ENCODE measurements at regions not wholly inside any gene's neighbourhood (a gene's known extent, or its start where the extent isn't known, plus 50 kb on each side); places are given as distances from the start of the nearest gene placed in this dataset.

DNA sequence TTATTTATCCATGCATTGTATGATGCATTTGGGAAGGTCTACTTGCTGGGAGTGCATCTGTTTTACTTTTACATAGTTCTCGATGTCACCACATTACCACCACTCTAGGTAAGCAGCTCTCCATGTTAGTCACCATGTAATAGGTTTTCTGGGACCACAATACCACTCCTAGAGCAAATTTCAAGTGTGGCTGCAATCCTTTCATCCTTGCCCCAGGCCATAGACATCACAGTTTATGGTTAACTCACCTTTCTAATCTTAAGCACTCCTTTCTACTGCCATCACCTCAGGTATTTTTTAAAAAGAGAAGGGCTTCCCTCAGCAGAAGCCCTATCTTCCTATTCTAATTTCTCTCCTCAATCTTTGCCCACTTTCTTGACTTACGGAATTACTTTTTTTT lies 354.1 kb downstream of the PLK2 start:
- H3K4me1 ChIP-seq: no peaks in the 10 kb centered on the region
- ATAC-seq (no peak), DNase-seq (no peak)
- H3K4me3 ChIP-seq: no peak overlapping the region
- no peaks in the 10 kb centered on the region for H3K9me3 ChIP-seq
- no peaks in the 10 kb centered on the region for H3K36me3 ChIP-seq (replicated peaks in 1 of 2; ENCODE audit: insufficient read depth in 1 of 2, low read depth in 2 of 2)
- TF ChIP-seq POLR2A (IDR thresholded peaks at IDR 0.05): no peak
- TF ChIP-seq, protein P1, sequence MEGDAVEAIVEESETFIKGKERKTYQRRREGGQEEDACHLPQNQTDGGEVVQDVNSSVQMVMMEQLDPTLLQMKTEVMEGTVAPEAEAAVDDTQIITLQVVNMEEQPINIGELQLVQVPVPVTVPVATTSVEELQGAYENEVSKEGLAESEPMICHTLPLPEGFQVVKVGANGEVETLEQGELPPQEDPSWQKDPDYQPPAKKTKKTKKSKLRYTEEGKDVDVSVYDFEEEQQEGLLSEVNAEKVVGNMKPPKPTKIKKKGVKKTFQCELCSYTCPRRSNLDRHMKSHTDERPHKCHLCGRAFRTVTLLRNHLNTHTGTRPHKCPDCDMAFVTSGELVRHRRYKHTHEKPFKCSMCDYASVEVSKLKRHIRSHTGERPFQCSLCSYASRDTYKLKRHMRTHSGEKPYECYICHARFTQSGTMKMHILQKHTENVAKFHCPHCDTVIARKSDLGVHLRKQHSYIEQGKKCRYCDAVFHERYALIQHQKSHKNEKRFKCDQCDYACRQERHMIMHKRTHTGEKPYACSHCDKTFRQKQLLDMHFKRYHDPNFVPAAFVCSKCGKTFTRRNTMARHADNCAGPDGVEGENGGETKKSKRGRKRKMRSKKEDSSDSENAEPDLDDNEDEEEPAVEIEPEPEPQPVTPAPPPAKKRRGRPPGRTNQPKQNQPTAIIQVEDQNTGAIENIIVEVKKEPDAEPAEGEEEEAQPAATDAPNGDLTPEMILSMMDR (IDR thresholded peaks at IDR 0.05): no peak
- intact Hi-C loops (cut with DNase I): no loop called here
- H3K27me3 ChIP-seq: no peaks in the 10 kb centered on the region
- 93 to 100% methylated on average over 2 of the region's 2 CpGs for WGBS, 2 donors
- no peak overlapping the region for H3K27ac ChIP-seq

DNA sequence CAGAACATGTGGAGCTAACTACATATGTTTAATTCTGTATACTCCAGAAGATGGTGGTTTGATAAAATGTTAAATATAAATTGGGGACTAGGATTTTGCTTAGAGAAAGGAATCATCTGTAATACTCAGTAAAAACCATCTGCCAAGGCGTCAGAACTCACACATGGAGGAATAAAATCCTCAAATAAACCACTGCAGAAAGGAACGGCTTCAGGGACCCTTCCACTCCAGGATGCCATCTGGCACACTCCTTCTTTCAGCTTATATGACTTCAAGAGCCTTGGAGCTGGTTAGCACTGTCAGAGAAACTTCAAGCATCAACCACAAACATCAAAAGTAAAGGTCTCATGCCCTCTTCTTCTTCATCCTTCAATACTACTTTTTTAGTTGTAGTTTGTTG lies 360.6 kb downstream of the PLK2 start:
- Histone ChIP-seq H3K36me3 (replicated peaks in 1 of 2; ENCODE audit: insufficient read depth in 1 of 2, low read depth in 2 of 2) (no peaks in the 10 kb centered on the region), H3K4me1 (no peaks in the 10 kb centered on the region), H3K27me3 (no peaks in the 10 kb centered on the region), H3K27ac (no peak overlapping the region), H3K9me3 (no peaks in the 10 kb centered on the region), H3K4me3 (no peak overlapping the region)
- no peak for ATAC-seq
- TF ChIP-seq, protein P1 (IDR thresholded peaks at IDR 0.05): no peak
- no peak for TF ChIP-seq POLR2A (IDR thresholded peaks at IDR 0.05)
- DNase-seq: no peak
- 82 to 94% methylated on average over 2 of the region's 2 CpGs for WGBS, 2 donors
- intact Hi-C loops (cut with DNase I): no loop called here

DNA sequence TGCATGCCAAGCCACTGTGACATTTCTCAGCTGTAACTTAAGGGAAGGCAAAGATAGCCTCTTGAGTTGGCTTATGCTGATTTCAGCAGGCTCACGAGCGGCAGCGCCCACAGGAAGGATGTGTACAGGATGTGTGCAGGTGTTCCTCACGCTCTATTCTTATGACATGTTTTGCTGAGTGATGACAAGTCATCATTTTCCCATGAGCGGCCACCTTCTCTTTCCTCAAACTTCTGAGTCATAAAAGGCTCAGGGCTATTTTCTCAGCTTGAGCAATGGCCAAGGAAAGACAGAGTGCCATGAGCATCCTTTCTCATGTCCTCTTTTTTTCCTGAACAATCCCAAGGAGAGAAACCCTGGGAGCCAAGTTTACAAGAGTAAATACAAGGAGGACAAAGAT lies 365.9 kb downstream of the PLK2 start:
- Histone ChIP-seq H3K4me3 (no peak overlapping the region), H3K27ac (no peak overlapping the region), H3K9me3 (peaks cover 0 to 3% (median 0%) of the 10 kb centered on the region in 3 donors), H3K27me3 (no peaks in the 10 kb centered on the region), H3K36me3 (replicated peaks in 1 of 2; ENCODE audit: insufficient read depth in 1 of 2, low read depth in 2 of 2) (no peaks in the 10 kb centered on the region), H3K4me1 (no peaks in the 10 kb centered on the region)
- TF ChIP-seq POLR2A (IDR thresholded peaks at IDR 0.05): no peak
- TF ChIP-seq, protein P1 (IDR thresholded peaks at IDR 0.05): no peak
- ATAC-seq (no peak), DNase-seq (no peak)
- intact Hi-C loops (cut with DNase I): no loop called here
- WGBS, 2 donors: 68 to 69% methylated on average over 5 of the region's 5 CpGs

DNA sequence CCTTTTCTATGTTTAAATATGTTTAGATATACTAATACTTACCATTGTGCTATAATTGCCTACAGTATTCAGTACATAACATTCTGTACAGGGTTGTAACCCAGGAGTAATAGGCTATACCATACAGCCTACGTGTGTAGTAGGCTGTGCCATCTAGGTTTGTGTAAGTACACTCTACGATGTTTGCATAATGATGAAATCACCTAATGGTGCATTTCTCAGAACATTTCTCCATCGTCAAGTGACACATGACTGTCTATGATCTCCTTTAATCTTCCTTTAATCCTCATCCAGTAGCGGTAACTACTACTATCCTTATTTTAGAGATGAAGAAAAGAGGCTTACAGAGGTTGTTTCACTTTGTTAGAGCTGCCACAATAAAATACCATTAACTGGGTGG lies 369.2 kb downstream of the PLK2 start:
- peaks cover 0 to 3% (median 0%) of the 10 kb centered on the region in 3 donors for H3K9me3 ChIP-seq
- H3K36me3 ChIP-seq (replicated peaks in 1 of 2; ENCODE audit: insufficient read depth in 1 of 2, low read depth in 2 of 2): no peaks in the 10 kb centered on the region
- intact Hi-C loops (cut with DNase I): no loop called here
- no peak for ATAC-seq
- no peak for DNase-seq
- no peak overlapping the region for H3K4me3 ChIP-seq
- no peak overlapping the region for H3K27ac ChIP-seq
- H3K4me1 ChIP-seq: no peaks in the 10 kb centered on the region
- TF ChIP-seq POLR2A (IDR thresholded peaks at IDR 0.05): no peak
- TF ChIP-seq, protein P1 (IDR thresholded peaks at IDR 0.05): no peak
- 90 to 96% methylated on average over 4 of the region's 4 CpGs for WGBS, 2 donors
- no peaks in the 10 kb centered on the region for H3K27me3 ChIP-seq

DNA sequence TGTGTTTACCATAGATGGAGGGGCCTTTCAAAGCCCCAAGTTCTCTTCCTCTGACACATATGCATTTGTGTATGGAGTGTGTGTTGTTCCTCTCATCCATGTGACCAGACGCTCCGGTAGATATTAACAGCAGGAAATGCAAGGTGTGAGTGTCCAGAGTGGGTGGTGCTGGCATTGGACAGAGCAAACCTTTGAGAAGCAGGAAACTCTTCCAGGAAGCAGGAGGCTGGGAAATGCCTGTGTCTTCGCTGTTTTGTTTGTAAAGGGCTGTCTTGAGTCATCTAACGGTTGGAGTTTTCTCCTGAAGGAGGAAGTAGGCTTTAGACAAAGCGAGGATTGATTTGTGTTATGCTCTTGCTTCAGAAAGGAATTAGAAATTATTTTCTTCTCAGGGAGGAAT lies 370.9 kb downstream of the PLK2 start:
- H3K27ac ChIP-seq: no peak overlapping the region
- DNase-seq: no peak
- no peak for ATAC-seq
- 59 to 79% methylated on average over 5 of the region's 5 CpGs for WGBS, 2 donors
- H3K4me1 ChIP-seq: no peaks in the 10 kb centered on the region
- H3K27me3 ChIP-seq: no peaks in the 10 kb centered on the region
- H3K9me3 ChIP-seq: peaks cover 0 to 3% (median 0%) of the 10 kb centered on the region in 3 donors
- intact Hi-C loops (cut with DNase I): no loop called here
- no peak overlapping the region for H3K4me3 ChIP-seq
- no peak for TF ChIP-seq POLR2A (IDR thresholded peaks at IDR 0.05)
- TF ChIP-seq, protein P1 (IDR thresholded peaks at IDR 0.05): no peak
- no peaks in the 10 kb centered on the region for H3K36me3 ChIP-seq (replicated peaks in 1 of 2; ENCODE audit: insufficient read depth in 1 of 2, low read depth in 2 of 2)
